ENCODE measurements at regions not wholly inside any gene's neighbourhood (a gene's known extent, or its start where the extent isn't known, plus 50 kb on each side); places are given as distances from the start of the nearest gene placed in this dataset.

GRCh38 chr11:24373516-24373915 is 123.3 kb upstream of the LUZP2 start:
- H3K27ac ChIP-seq (ENCODE audit: low read depth, low read length, poor library complexity, severe bottlenecking) = no peak overlapping the region
- CTCF ChIA-PET = no interaction called here
- no peaks in the 10 kb centered on the region for H3K4me1 ChIP-seq (ENCODE audit: insufficient read depth, low read length, poor library complexity, severe bottlenecking)
- H3K4me3 ChIP-seq (ENCODE audit: low read depth, low read length, poor library complexity, severe bottlenecking) = no peak overlapping the region
- no peaks in the 10 kb centered on the region for H3K9me3 ChIP-seq (ENCODE audit: low read depth, low read length, poor library complexity, severe bottlenecking)
- H3K27me3 ChIP-seq (replicated peaks; ENCODE audit: insufficient read depth, low read depth, low read length, poor library complexity) = no peaks in the 10 kb centered on the region
- intact Hi-C loops (cut with micrococcal nuclease; ENCODE audit: unreplicated experiment) = no loop called here
- POLR2A ChIA-PET (ENCODE audit: low non-redundant PET) = no interaction called here
- TF ChIP-seq, protein P1, sequence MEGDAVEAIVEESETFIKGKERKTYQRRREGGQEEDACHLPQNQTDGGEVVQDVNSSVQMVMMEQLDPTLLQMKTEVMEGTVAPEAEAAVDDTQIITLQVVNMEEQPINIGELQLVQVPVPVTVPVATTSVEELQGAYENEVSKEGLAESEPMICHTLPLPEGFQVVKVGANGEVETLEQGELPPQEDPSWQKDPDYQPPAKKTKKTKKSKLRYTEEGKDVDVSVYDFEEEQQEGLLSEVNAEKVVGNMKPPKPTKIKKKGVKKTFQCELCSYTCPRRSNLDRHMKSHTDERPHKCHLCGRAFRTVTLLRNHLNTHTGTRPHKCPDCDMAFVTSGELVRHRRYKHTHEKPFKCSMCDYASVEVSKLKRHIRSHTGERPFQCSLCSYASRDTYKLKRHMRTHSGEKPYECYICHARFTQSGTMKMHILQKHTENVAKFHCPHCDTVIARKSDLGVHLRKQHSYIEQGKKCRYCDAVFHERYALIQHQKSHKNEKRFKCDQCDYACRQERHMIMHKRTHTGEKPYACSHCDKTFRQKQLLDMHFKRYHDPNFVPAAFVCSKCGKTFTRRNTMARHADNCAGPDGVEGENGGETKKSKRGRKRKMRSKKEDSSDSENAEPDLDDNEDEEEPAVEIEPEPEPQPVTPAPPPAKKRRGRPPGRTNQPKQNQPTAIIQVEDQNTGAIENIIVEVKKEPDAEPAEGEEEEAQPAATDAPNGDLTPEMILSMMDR (conservative IDR thresholded peaks at IDR 0.05; ENCODE audit: low read depth, low read length) = no peak
- no peak for TF ChIP-seq EZH2 (IDR thresholded peaks at IDR 0.05; ENCODE audit: borderline replicate concordance, low read depth, low read length, poor library complexity, severe bottlenecking)
- no TSS peak for BruUV-seq (replicated peaks)
- no peaks in the 10 kb centered on the region for H3K36me3 ChIP-seq (ENCODE audit: insufficient read depth, low read length, poor library complexity, severe bottlenecking)
- peak; percentile 8 for DNase-seq (ENCODE audit: low spot score)

- H3K4me3 ChIP-seq (ENCODE audit: low read depth, low read length, poor library complexity, severe bottlenecking) = no peak overlapping the region
- no TSS peak for BruUV-seq (replicated peaks)
- DNase-seq (ENCODE audit: low spot score) = no peak
- intact Hi-C loops (cut with micrococcal nuclease; ENCODE audit: unreplicated experiment) = no loop called here
- H3K27ac ChIP-seq (ENCODE audit: low read depth, low read length, poor library complexity, severe bottlenecking) = no peak overlapping the region
- POLR2A ChIA-PET (ENCODE audit: low non-redundant PET) = no interaction called here
- CTCF ChIA-PET = no interaction called here
- no peaks in the 10 kb centered on the region for H3K27me3 ChIP-seq (replicated peaks; ENCODE audit: insufficient read depth, low read depth, low read length, poor library complexity)
- TF ChIP-seq, protein P1 (conservative IDR thresholded peaks at IDR 0.05; ENCODE audit: low read depth, low read length) = no peak
- TF ChIP-seq EZH2 (IDR thresholded peaks at IDR 0.05; ENCODE audit: borderline replicate concordance, low read depth, low read length, poor library complexity, severe bottlenecking) = no peak
- no peaks in the 10 kb centered on the region for H3K9me3 ChIP-seq (ENCODE audit: low read depth, low read length, poor library complexity, severe bottlenecking)
- no peaks in the 10 kb centered on the region for H3K4me1 ChIP-seq (ENCODE audit: insufficient read depth, low read length, poor library complexity, severe bottlenecking)
- H3K36me3 ChIP-seq (ENCODE audit: insufficient read depth, low read length, poor library complexity, severe bottlenecking) = no peaks in the 10 kb centered on the region
These were observed 121.5 kb upstream of the LUZP2 start for GRCh38 chr11:24375351-24375750.

DNA sequence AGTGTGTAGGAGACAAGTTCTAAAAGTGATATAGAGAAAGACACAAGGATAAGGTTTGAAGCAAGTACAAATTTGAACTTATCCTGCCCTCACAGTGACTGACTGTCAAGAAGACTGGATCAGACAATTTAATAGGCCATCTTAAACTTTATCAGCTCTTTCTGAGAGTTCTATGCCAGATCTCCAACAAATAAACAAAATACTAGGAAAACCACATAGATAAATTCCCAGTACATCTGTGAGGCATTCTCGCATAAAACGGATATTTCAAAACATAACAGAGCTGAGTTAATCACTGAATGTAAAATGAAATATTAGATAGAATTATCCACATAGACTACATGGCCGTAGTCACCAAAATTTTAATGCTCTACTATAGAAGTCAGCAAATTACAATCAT is 120.9 kb upstream of the LUZP2 start:
- intact Hi-C loops (cut with micrococcal nuclease; ENCODE audit: unreplicated experiment) = no loop called here
- H3K9me3 ChIP-seq (ENCODE audit: low read depth, low read length, poor library complexity, severe bottlenecking) = no peaks in the 10 kb centered on the region
- BruUV-seq (replicated peaks) = no TSS peak
- ChIA-PET POLR2A (ENCODE audit: low non-redundant PET) (no interaction called here), CTCF (no interaction called here)
- no peak overlapping the region for H3K4me3 ChIP-seq (ENCODE audit: low read depth, low read length, poor library complexity, severe bottlenecking)
- no peak for DNase-seq (ENCODE audit: low spot score)
- TF ChIP-seq, protein P1 (conservative IDR thresholded peaks at IDR 0.05; ENCODE audit: low read depth, low read length) = no peak
- no peak for TF ChIP-seq EZH2 (IDR thresholded peaks at IDR 0.05; ENCODE audit: borderline replicate concordance, low read depth, low read length, poor library complexity, severe bottlenecking)
- H3K36me3 ChIP-seq (ENCODE audit: insufficient read depth, low read length, poor library complexity, severe bottlenecking) = no peaks in the 10 kb centered on the region
- no peak overlapping the region for H3K27ac ChIP-seq (ENCODE audit: low read depth, low read length, poor library complexity, severe bottlenecking)
- no peaks in the 10 kb centered on the region for H3K27me3 ChIP-seq (replicated peaks; ENCODE audit: insufficient read depth, low read depth, low read length, poor library complexity)
- H3K4me1 ChIP-seq (ENCODE audit: insufficient read depth, low read length, poor library complexity, severe bottlenecking) = no peaks in the 10 kb centered on the region
